ENCODE measurements at regions not wholly inside any gene's neighbourhood (a gene's known extent, or its start where the extent isn't known, plus 50 kb on each side); places are given as distances from the start of the nearest gene placed in this dataset.

- Histone ChIP-seq H3K9me2 (no peaks in the 10 kb centered on the region), H2AFZ (ENCODE audit: low read depth) (no peak overlapping the region), H3K9ac (no peak overlapping the region), H3K27me3 (ENCODE audit: insufficient read depth) (no peaks in the 10 kb centered on the region), H3K9me3 (no peaks in the 10 kb centered on the region), H3K4me2 (no peak overlapping the region), H3K79me2 (ENCODE audit: insufficient read depth) (no peaks in the 10 kb centered on the region), H3K4me1 (ENCODE audit: control insufficient read depth in 1 of 2, insufficient read depth in 2 of 2, low read depth in 1 of 2, low read length in 1 of 2) (no peaks in the 10 kb centered on the region), H3K36me3 (replicated peaks in 1 of 2; ENCODE audit: control insufficient read depth in 1 of 2, insufficient read depth in 2 of 2, low read length in 1 of 2) (no peaks in the 10 kb centered on the region), H3F3A (replicated peaks; ENCODE audit: insufficient read depth) (no peaks in the 10 kb centered on the region), H3K27ac (ENCODE audit: low read depth in 2 of 2, low read length in 1 of 2) (no peak overlapping the region), H3K4me3 (ENCODE audit: low read depth in 2 of 2, low read length in 1 of 2) (no peak overlapping the region), H4K20me1 (ENCODE audit: insufficient read depth) (no peaks in the 10 kb centered on the region)
- DNase-seq, result no peak
- TF ChIP-seq, protein P1, sequence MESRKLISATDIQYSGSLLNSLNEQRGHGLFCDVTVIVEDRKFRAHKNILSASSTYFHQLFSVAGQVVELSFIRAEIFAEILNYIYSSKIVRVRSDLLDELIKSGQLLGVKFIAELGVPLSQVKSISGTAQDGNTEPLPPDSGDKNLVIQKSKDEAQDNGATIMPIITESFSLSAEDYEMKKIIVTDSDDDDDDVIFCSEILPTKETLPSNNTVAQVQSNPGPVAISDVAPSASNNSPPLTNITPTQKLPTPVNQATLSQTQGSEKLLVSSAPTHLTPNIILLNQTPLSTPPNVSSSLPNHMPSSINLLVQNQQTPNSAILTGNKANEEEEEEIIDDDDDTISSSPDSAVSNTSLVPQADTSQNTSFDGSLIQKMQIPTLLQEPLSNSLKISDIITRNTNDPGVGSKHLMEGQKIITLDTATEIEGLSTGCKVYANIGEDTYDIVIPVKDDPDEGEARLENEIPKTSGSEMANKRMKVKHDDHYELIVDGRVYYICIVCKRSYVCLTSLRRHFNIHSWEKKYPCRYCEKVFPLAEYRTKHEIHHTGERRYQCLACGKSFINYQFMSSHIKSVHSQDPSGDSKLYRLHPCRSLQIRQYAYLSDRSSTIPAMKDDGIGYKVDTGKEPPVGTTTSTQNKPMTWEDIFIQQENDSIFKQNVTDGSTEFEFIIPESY (IDR thresholded peaks at IDR 0.05; ENCODE audit: borderline replicate concordance, low read depth), result no peak
- TF ChIP-seq, protein P2, sequence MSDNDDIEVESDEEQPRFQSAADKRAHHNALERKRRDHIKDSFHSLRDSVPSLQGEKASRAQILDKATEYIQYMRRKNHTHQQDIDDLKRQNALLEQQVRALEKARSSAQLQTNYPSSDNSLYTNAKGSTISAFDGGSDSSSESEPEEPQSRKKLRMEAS (IDR thresholded peaks at IDR 0.05; ENCODE audit: low read depth), result no peak
- TF ChIP-seq, protein P3, sequence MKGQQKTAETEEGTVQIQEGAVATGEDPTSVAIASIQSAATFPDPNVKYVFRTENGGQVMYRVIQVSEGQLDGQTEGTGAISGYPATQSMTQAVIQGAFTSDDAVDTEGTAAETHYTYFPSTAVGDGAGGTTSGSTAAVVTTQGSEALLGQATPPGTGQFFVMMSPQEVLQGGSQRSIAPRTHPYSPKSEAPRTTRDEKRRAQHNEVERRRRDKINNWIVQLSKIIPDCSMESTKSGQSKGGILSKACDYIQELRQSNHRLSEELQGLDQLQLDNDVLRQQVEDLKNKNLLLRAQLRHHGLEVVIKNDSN (IDR thresholded peaks at IDR 0.05; ENCODE audit: borderline replicate concordance, low read depth), result no peak
- TF ChIP-seq SMC3 (IDR thresholded peaks at IDR 0.05; ENCODE audit: low read depth, low read length), result no peak
- TF ChIP-seq FOXJ3 (CRISPR knock-in tag; IDR thresholded peaks at IDR 0.05), result no peak
- no peak for TF ChIP-seq MEF2A (IDR thresholded peaks at IDR 0.05; ENCODE audit: borderline replicate concordance, low read depth)
- TF ChIP-seq YY1 (IDR thresholded peaks at IDR 0.05; ENCODE audit: low read depth), result no peak
- no peak for TF ChIP-seq MXI1 (IDR thresholded peaks at IDR 0.05; ENCODE audit: low read depth, low read length)
- TF ChIP-seq RCOR1 (IDR thresholded peaks at IDR 0.05; ENCODE audit: low read length), result no peak
- no peak for TF ChIP-seq NRF1 (IDR thresholded peaks at IDR 0.05; ENCODE audit: low read depth, low read length)
- TF ChIP-seq GABPA (IDR thresholded peaks at IDR 0.05; ENCODE audit: low read depth), result no peak
- no peak for TF ChIP-seq POLR2AphosphoS5 (IDR thresholded peaks at IDR 0.05; ENCODE audit: low read depth, low read length)
- TF ChIP-seq, protein P4, sequence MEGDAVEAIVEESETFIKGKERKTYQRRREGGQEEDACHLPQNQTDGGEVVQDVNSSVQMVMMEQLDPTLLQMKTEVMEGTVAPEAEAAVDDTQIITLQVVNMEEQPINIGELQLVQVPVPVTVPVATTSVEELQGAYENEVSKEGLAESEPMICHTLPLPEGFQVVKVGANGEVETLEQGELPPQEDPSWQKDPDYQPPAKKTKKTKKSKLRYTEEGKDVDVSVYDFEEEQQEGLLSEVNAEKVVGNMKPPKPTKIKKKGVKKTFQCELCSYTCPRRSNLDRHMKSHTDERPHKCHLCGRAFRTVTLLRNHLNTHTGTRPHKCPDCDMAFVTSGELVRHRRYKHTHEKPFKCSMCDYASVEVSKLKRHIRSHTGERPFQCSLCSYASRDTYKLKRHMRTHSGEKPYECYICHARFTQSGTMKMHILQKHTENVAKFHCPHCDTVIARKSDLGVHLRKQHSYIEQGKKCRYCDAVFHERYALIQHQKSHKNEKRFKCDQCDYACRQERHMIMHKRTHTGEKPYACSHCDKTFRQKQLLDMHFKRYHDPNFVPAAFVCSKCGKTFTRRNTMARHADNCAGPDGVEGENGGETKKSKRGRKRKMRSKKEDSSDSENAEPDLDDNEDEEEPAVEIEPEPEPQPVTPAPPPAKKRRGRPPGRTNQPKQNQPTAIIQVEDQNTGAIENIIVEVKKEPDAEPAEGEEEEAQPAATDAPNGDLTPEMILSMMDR (IDR thresholded peaks at IDR 0.05), result no peak
- TF ChIP-seq ELF1 (IDR thresholded peaks at IDR 0.05), result no peak
- POLR2A ChIA-PET, result no interaction called here
- CTCF ChIA-PET, result interaction anchor here (0.8 kb wide), 1 partner anchor 34 kb away, joined by 3 read pairs; no protein-coding TSS in a partner anchor
- 39% methylated on average over 3 of the region's 3 CpGs for WGBS (ENCODE audit: low lambda C conversion rate)
Measured at GRCh38 chr2:212811036-212811805, 272.6 kb upstream of the ERBB4 start.
